ENCODE measurements at regions not wholly inside any gene's neighbourhood (a gene's known extent, or its start where the extent isn't known, plus 50 kb on each side); places are given as distances from the start of the nearest gene placed in this dataset.
"Not testable (repeated sequence)": the region's sequence is repeated elsewhere in the genome, so short reads cannot be mapped to it uniquely, and the experiment has no call there.

GRCh38 chr2:150122871-150123613 lies 364.4 kb downstream of the RND3 start:
- no peak overlapping the region for H3K4me3 Mint-ChIP-seq
- no peaks in the 10 kb centered on the region for H3K4me1 Mint-ChIP-seq (ENCODE audit: low read depth)
- no peaks in the 10 kb centered on the region for H3K36me3 Mint-ChIP-seq (ENCODE audit: insufficient read depth in 2 of 2)

GRCh38 chr2:150122156-150122555 lies 365.3 kb downstream of the RND3 start:
- Mint-ChIP-seq H3K4me3 (no peak overlapping the region), H3K27ac (no peak overlapping the region), H3K27me3 (ENCODE audit: low read depth) (no peaks in the 10 kb centered on the region), H3K9me3 (peaks cover 1 to 2% of the 10 kb centered on the region in 2 donors), H3K4me1 (ENCODE audit: low read depth) (no peaks in the 10 kb centered on the region), H3K36me3 (ENCODE audit: insufficient read depth in 2 of 2) (no peaks in the 10 kb centered on the region)
- no peak for ATAC-seq (replicated peaks in 1 of 2)
- no peak for DNase-seq

More at GRCh38 chr2:150122871-150123613, 364.4 kb downstream of the RND3 start:
- Mint-ChIP-seq H3K27me3 (ENCODE audit: low read depth) (no peaks in the 10 kb centered on the region), H3K9me3 (peaks cover 1 to 4% of the 10 kb centered on the region in 2 donors), H3K27ac (no peak overlapping the region)
- DNase-seq (no peak), ATAC-seq (replicated peaks in 1 of 2) (no peak)

- Mint-ChIP-seq H3K9me3 (peaks cover 1 to 2% of the 10 kb centered on the region in 2 donors), H3K4me1 (ENCODE audit: low read depth) (no peaks in the 10 kb centered on the region), H3K4me3 (no peak overlapping the region), H3K27ac (no peak overlapping the region), H3K36me3 (ENCODE audit: insufficient read depth in 2 of 2) (no peaks in the 10 kb centered on the region), H3K27me3 (ENCODE audit: low read depth) (no peaks in the 10 kb centered on the region)
- DNase-seq, result no peak
- no peak for ATAC-seq (replicated peaks in 1 of 2)
Observed at GRCh38 chr2:150120326-150120955, 367.0 kb downstream of the RND3 start.

- Mint-ChIP-seq H3K27me3 (ENCODE audit: low read depth) (no peaks in the 10 kb centered on the region), H3K36me3 (ENCODE audit: insufficient read depth in 2 of 2) (no peaks in the 10 kb centered on the region), H3K4me1 (ENCODE audit: low read depth) (no peaks in the 10 kb centered on the region), H3K27ac (no peak overlapping the region), H3K4me3 (no peak overlapping the region), H3K9me3 (peaks cover 1 to 2% of the 10 kb centered on the region in 2 donors)
- ATAC-seq (replicated peaks in 1 of 2) (no peak), DNase-seq (no peak)
Observed at GRCh38 chr2:150119819-150120218, 367.6 kb downstream of the RND3 start.

- H3K4me1 Mint-ChIP-seq (ENCODE audit: low read depth), result not testable (repeated sequence)
Observed at GRCh38 chr2:150114089-150114488, 373.4 kb downstream of the RND3 start.

GRCh38 chr2:150110548-150110947 lies 376.9 kb downstream of the RND3 start:
- H3K36me3 Mint-ChIP-seq (ENCODE audit: insufficient read depth in 2 of 2), result no peaks in the 10 kb centered on the region
- DNase-seq (no peak), ATAC-seq (replicated peaks in 1 of 2) (no peak)
- no peaks in the 10 kb centered on the region for H3K27me3 Mint-ChIP-seq (ENCODE audit: low read depth)
- no peak overlapping the region for H3K4me3 Mint-ChIP-seq
- no peaks in the 10 kb centered on the region for H3K9me3 Mint-ChIP-seq
- H3K27ac Mint-ChIP-seq, result no peak overlapping the region
- H3K4me1 Mint-ChIP-seq (ENCODE audit: low read depth), result no peaks in the 10 kb centered on the region

More at GRCh38 chr2:150114089-150114488, 373.4 kb downstream of the RND3 start:
- H3K36me3 Mint-ChIP-seq (ENCODE audit: insufficient read depth in 2 of 2); H3K27ac Mint-ChIP-seq; H3K27me3 Mint-ChIP-seq (ENCODE audit: low read depth); H3K4me3 Mint-ChIP-seq; ATAC-seq (replicated peaks in 1 of 2); DNase-seq; H3K9me3 Mint-ChIP-seq: not testable (repeated sequence)

GRCh38 chr2:150109912-150110311 lies 377.6 kb downstream of the RND3 start:
- H3K9me3 Mint-ChIP-seq, result no peaks in the 10 kb centered on the region
- no peaks in the 10 kb centered on the region for H3K27me3 Mint-ChIP-seq (ENCODE audit: low read depth)
- H3K36me3 Mint-ChIP-seq (ENCODE audit: insufficient read depth in 2 of 2), result no peaks in the 10 kb centered on the region
- DNase-seq (no peak), ATAC-seq (replicated peaks in 1 of 2) (no peak)
- no peak overlapping the region for H3K27ac Mint-ChIP-seq
- no peak overlapping the region for H3K4me3 Mint-ChIP-seq
- no peaks in the 10 kb centered on the region for H3K4me1 Mint-ChIP-seq (ENCODE audit: low read depth)

GRCh38 chr2:150109028-150109427 lies 378.4 kb downstream of the RND3 start:
- DNase-seq (no peak), ATAC-seq (replicated peaks in 1 of 2) (no peak)
- H3K36me3 Mint-ChIP-seq (ENCODE audit: insufficient read depth in 2 of 2), result no peaks in the 10 kb centered on the region
- H3K4me3 Mint-ChIP-seq, result no peak overlapping the region
- H3K27me3 Mint-ChIP-seq (ENCODE audit: low read depth), result no peaks in the 10 kb centered on the region
- H3K4me1 Mint-ChIP-seq (ENCODE audit: low read depth), result no peaks in the 10 kb centered on the region
- no peaks in the 10 kb centered on the region for H3K9me3 Mint-ChIP-seq
- no peak overlapping the region for H3K27ac Mint-ChIP-seq

- DNase-seq (no peak), ATAC-seq (replicated peaks in 1 of 2) (no peak)
- Mint-ChIP-seq H3K9me3 (no peaks in the 10 kb centered on the region), H3K4me3 (no peak overlapping the region), H3K27ac (no peak overlapping the region), H3K27me3 (ENCODE audit: low read depth) (no peaks in the 10 kb centered on the region), H3K36me3 (ENCODE audit: insufficient read depth in 2 of 2) (no peaks in the 10 kb centered on the region), H3K4me1 (ENCODE audit: low read depth) (no peaks in the 10 kb centered on the region)
Observed at GRCh38 chr2:150107816-150108215, 379.7 kb downstream of the RND3 start.

- Mint-ChIP-seq H3K4me3 (no peak overlapping the region), H3K27ac (no peak overlapping the region), H3K27me3 (ENCODE audit: low read depth) (no peaks in the 10 kb centered on the region), H3K36me3 (ENCODE audit: insufficient read depth in 2 of 2) (no peaks in the 10 kb centered on the region), H3K9me3 (no peaks in the 10 kb centered on the region), H3K4me1 (ENCODE audit: low read depth) (no peaks in the 10 kb centered on the region)
- DNase-seq (no peak), ATAC-seq (replicated peaks in 1 of 2) (no peak)
Observed at GRCh38 chr2:150107170-150107569, 380.3 kb downstream of the RND3 start.

- no peak overlapping the region for H3K27ac Mint-ChIP-seq
- no peak overlapping the region for H3K4me3 Mint-ChIP-seq
- H3K36me3 Mint-ChIP-seq (ENCODE audit: insufficient read depth in 2 of 2), result no peaks in the 10 kb centered on the region
- no peaks in the 10 kb centered on the region for H3K9me3 Mint-ChIP-seq
- H3K4me1 Mint-ChIP-seq (ENCODE audit: low read depth), result no peaks in the 10 kb centered on the region
- ATAC-seq (replicated peaks in 1 of 2) (no peak), DNase-seq (no peak)
- H3K27me3 Mint-ChIP-seq (ENCODE audit: low read depth), result no peaks in the 10 kb centered on the region
Observed at GRCh38 chr2:150101947-150102346, 385.5 kb downstream of the RND3 start.

GRCh38 chr2:150100834-150101233 lies 386.6 kb downstream of the RND3 start:
- Mint-ChIP-seq H3K4me3 (no peak overlapping the region), H3K4me1 (ENCODE audit: low read depth) (no peaks in the 10 kb centered on the region), H3K27ac (no peak overlapping the region), H3K27me3 (ENCODE audit: low read depth) (no peaks in the 10 kb centered on the region), H3K36me3 (ENCODE audit: insufficient read depth in 2 of 2) (no peaks in the 10 kb centered on the region), H3K9me3 (no peaks in the 10 kb centered on the region)
- no peak for ATAC-seq (replicated peaks in 1 of 2)
- no peak for DNase-seq

GRCh38 chr2:150100336-150100735 lies 387.1 kb downstream of the RND3 start:
- H3K4me1 Mint-ChIP-seq (ENCODE audit: low read depth), result no peaks in the 10 kb centered on the region
- ATAC-seq (replicated peaks in 1 of 2), result no peak
- no peak overlapping the region for H3K27ac Mint-ChIP-seq
- no peaks in the 10 kb centered on the region for H3K36me3 Mint-ChIP-seq (ENCODE audit: insufficient read depth in 2 of 2)
- H3K27me3 Mint-ChIP-seq (ENCODE audit: low read depth), result no peaks in the 10 kb centered on the region
- no peak for DNase-seq
- no peak overlapping the region for H3K4me3 Mint-ChIP-seq
- no peaks in the 10 kb centered on the region for H3K9me3 Mint-ChIP-seq

- Mint-ChIP-seq H3K4me3 (no peak overlapping the region), H3K27ac (no peak overlapping the region), H3K9me3 (no peaks in the 10 kb centered on the region), H3K36me3 (ENCODE audit: insufficient read depth in 2 of 2) (no peaks in the 10 kb centered on the region), H3K27me3 (ENCODE audit: low read depth) (no peaks in the 10 kb centered on the region), H3K4me1 (ENCODE audit: low read depth) (no peaks in the 10 kb centered on the region)
- DNase-seq (no peak), ATAC-seq (replicated peaks in 1 of 2) (no peak)
Observed at GRCh38 chr2:150099805-150100204, 387.7 kb downstream of the RND3 start.

Measured in activated T-cell treated with anti-CD3 and anti-CD28 coated beads, Interleukin-2, amount 50 U/mL, for 72 hours (primary cell).